DMS153 treated with DMSO at 0.1 percent for 48 hours (cell line): ENCODE measurements at regions not wholly inside any gene's neighbourhood (a gene's known extent, or its start where the extent isn't known, plus 50 kb on each side); places are given as distances from the start of the nearest gene placed in this dataset.
A peak's percentile ranks its signal among the peaks of the same experiment; 100 is the strongest.
"Not testable (repeated sequence)": the region's sequence is repeated elsewhere in the genome, so short reads cannot be mapped to it uniquely, and the experiment has no call there.

Source experiments
- DNase-seq: peaks from one replicate; lab custom pipeline; 2025; ENCODE audit not compliant: unreplicated experiment; lab: John Stamatoyannopoulos, UW

- not testable (repeated sequence) for DNase-seq
Observed at GRCh38 chr2:90032269-90032668, 1340.8 kb downstream of the RPIA start.

- DNase-seq, result not testable (repeated sequence)
Observed at GRCh38 chr2:90036335-90036734, 1344.9 kb downstream of the RPIA start.

- DNase-seq, result not testable (repeated sequence)
Observed at GRCh38 chr2:90039093-90039492, 1347.6 kb downstream of the RPIA start.

GRCh38 chr2:90047776-90048175, 1356.3 kb downstream of the RPIA start:
- not testable (repeated sequence) for DNase-seq

- DNase-seq, result not testable (repeated sequence)
Observed at GRCh38 chr2:90052113-90052631, 1360.7 kb downstream of the RPIA start.

- peak; percentile 5 for DNase-seq
Observed at GRCh38 chr2:90069290-90069894, 1377.9 kb downstream of the RPIA start.

GRCh38 chr2:90076311-90076710, 1384.8 kb downstream of the RPIA start:
- no peak for DNase-seq

GRCh38 chr2:90077948-90078347, 1386.5 kb downstream of the RPIA start:
- no peak for DNase-seq

- no peak for DNase-seq
Observed at GRCh38 chr2:90079374-90079773, 1387.9 kb downstream of the RPIA start.

- DNase-seq, result not testable (repeated sequence)
Observed at GRCh38 chr2:90087792-90088191, 1396.3 kb downstream of the RPIA start.

- not testable (repeated sequence) for DNase-seq
Observed at GRCh38 chr2:90093571-90094270, 1402.2 kb downstream of the RPIA start.

- DNase-seq, result not testable (repeated sequence)
Observed at GRCh38 chr2:90097617-90098016, 1406.1 kb downstream of the RPIA start.

- not testable (repeated sequence) for DNase-seq
Observed at GRCh38 chr2:90105142-90105541, 1413.7 kb downstream of the RPIA start.

GRCh38 chr2:90123409-90123808, 1431.9 kb downstream of the RPIA start:
- DNase-seq, result not testable (repeated sequence)

- not testable (repeated sequence) for DNase-seq
Observed at GRCh38 chr2:90139046-90139445, 1447.6 kb downstream of the RPIA start.

GRCh38 chr2:90141558-90141957, 1450.1 kb downstream of the RPIA start:
- DNase-seq, result not testable (repeated sequence)

- DNase-seq, result not testable (repeated sequence)
Observed at GRCh38 chr2:90151805-90152204, 1460.3 kb downstream of the RPIA start.

- DNase-seq, result not testable (repeated sequence)
Observed at GRCh38 chr2:90170978-90171377, 1479.5 kb downstream of the RPIA start.

- not testable (repeated sequence) for DNase-seq
Observed at GRCh38 chr2:90173081-90173480, 1481.6 kb downstream of the RPIA start.

GRCh38 chr2:90179591-90179990, 1488.1 kb downstream of the RPIA start:
- DNase-seq, result not testable (repeated sequence)

- DNase-seq, result peak; percentile 6
Observed at GRCh38 chr2:90207454-90208058, 1516.1 kb downstream of the RPIA start.

- no peak for DNase-seq
Observed at GRCh38 chr2:90209009-90209408, 1517.5 kb downstream of the RPIA start.
